ENCODE measurements at regions not wholly inside any gene's neighbourhood (a gene's known extent, or its start where the extent isn't known, plus 50 kb on each side); places are given as distances from the start of the nearest gene placed in this dataset.
"Not testable (repeated sequence)": the region's sequence is repeated elsewhere in the genome, so short reads cannot be mapped to it uniquely, and the experiment has no call there.

- not testable (repeated sequence) for TF ChIP-seq CTCF (IDR thresholded peaks at IDR 0.05); POLR2A (IDR thresholded peaks at IDR 0.05; ENCODE audit: low read depth)
Measured at GRCh38 chr5:37909610-37910266, 69.9 kb upstream of the GDNF start.
